Prostate gland (tissue), 2 donors: ENCODE measurements at regions not wholly inside any gene's neighbourhood (a gene's known extent, or its start where the extent isn't known, plus 50 kb on each side); places are given as distances from the start of the nearest gene placed in this dataset.

Experiments
- POLR2A ChIP-seq: fragments of 450-650 bp; IDR thresholded peaks from one replicate; pipeline ENCODE4 v1.6.1; 2016; ENCODE audit warnings: antibody characterized with exemption, mild to moderate bottlenecking
- POLR2AphosphoS5 ChIP-seq: sonication (generic); formaldehyde crosslinking; IDR thresholded peaks from one replicate; pipeline ENCODE4 v1.6.1; 2017; ENCODE audit warnings: antibody characterized with exemption
- TF ChIP-seq, protein P1 (sequence below), 4 experiments: fragments of 200-600 bp in 2 of 4; fragments of 450-650 bp in 2 of 4; sonication (generic) in 2 of 4; IDR thresholded peaks; 1 replicate in 3 of 4; 2 replicates in 1 of 4; pipeline ENCODE4 v1.5.1; 2016 to 2019; ENCODE audit warnings: antibody characterized with exemption in 4 of 4, mild to moderate bottlenecking in 2 of 4, moderate library complexity in 2 of 4

DNA sequence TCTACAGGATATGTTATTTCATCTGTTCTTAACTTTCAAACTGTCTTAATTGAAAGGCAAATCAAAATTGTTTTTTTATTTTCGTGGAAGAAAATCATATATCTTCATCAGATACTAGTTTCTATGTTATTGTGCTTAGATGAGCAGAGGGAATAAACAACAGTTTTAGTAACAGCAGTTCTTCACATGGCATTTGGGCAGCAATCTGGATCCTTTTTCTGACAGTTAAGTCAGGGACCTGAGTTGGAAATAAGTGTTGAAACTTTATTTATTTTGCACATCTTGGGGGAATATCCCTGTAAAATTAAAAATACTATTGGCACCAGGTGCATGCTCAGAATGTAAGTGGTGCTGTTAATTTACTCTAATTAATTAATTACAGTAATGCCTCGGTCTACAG lies 296.3 kb downstream of the GPAM start:
- TF ChIP-seq, protein P1, sequence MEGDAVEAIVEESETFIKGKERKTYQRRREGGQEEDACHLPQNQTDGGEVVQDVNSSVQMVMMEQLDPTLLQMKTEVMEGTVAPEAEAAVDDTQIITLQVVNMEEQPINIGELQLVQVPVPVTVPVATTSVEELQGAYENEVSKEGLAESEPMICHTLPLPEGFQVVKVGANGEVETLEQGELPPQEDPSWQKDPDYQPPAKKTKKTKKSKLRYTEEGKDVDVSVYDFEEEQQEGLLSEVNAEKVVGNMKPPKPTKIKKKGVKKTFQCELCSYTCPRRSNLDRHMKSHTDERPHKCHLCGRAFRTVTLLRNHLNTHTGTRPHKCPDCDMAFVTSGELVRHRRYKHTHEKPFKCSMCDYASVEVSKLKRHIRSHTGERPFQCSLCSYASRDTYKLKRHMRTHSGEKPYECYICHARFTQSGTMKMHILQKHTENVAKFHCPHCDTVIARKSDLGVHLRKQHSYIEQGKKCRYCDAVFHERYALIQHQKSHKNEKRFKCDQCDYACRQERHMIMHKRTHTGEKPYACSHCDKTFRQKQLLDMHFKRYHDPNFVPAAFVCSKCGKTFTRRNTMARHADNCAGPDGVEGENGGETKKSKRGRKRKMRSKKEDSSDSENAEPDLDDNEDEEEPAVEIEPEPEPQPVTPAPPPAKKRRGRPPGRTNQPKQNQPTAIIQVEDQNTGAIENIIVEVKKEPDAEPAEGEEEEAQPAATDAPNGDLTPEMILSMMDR (IDR thresholded peaks at IDR 0.05), result no peak
- TF ChIP-seq POLR2A (no peak), POLR2AphosphoS5 (no peak)
